ENCODE measurements at regions not wholly inside any gene's neighbourhood (a gene's known extent, or its start where the extent isn't known, plus 50 kb on each side); places are given as distances from the start of the nearest gene placed in this dataset.
"Not testable (repeated sequence)": the region's sequence is repeated elsewhere in the genome, so short reads cannot be mapped to it uniquely, and the experiment has no call there.

DNA sequence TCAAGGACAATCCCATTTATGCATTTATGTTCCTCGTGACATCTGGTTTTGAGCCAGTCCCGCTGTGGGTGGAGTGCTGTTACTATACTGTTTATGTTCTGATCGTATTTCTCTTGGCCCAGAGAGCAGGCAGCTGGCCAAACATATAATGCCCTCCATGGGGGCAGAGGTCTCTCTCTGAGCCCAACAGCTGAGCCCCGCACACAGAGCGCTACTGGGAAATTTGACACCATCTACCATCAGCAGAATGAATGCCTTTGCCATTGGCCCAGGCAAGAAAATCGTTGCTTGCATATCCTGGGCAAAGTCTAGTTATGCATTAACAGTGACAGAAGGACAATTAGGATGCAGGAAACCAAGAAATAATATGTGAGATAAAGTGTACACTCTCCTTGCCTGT is 126.8 kb upstream of the CACNA1A start:
- DNase-seq = peak; percentile 85
- H3K27me3 ChIP-seq = peaks cover 7% of the 10 kb centered on the region
- intact Hi-C loops (cut with DNase I; ENCODE audit: low total_unique reads) (no loop called here), in situ Hi-C loops (cut with MboI; ENCODE audit: low pct_ligation_motif_present in 1 of 4, low pct_unique_long_range_greater_than_20kb in 1 of 4, low sequenced_read_pairs in 3 of 4) (no loop called here)
- TF ChIP-seq, protein P1, sequence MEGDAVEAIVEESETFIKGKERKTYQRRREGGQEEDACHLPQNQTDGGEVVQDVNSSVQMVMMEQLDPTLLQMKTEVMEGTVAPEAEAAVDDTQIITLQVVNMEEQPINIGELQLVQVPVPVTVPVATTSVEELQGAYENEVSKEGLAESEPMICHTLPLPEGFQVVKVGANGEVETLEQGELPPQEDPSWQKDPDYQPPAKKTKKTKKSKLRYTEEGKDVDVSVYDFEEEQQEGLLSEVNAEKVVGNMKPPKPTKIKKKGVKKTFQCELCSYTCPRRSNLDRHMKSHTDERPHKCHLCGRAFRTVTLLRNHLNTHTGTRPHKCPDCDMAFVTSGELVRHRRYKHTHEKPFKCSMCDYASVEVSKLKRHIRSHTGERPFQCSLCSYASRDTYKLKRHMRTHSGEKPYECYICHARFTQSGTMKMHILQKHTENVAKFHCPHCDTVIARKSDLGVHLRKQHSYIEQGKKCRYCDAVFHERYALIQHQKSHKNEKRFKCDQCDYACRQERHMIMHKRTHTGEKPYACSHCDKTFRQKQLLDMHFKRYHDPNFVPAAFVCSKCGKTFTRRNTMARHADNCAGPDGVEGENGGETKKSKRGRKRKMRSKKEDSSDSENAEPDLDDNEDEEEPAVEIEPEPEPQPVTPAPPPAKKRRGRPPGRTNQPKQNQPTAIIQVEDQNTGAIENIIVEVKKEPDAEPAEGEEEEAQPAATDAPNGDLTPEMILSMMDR (IDR thresholded peaks at IDR 0.05) = no peak
- TF ChIP-seq POLR2AphosphoS5 (IDR thresholded peaks at IDR 0.05) = peak; percentile 9 to 42 (median 38)
- 14 to 15% methylated on average over 4 to 6 of the region's 6 CpGs for WGBS, 2 donors (ENCODE audit: low coverage in 1 of 2)
- no peaks in the 10 kb centered on the region for H3K36me3 ChIP-seq
- no peak overlapping the region for H3K4me3 ChIP-seq
- peak overlapping the region; percentile 78 to 84 (median 84) for H3K27ac ChIP-seq
- no peaks in the 10 kb centered on the region for H3K9me3 ChIP-seq
- H3K4me1 ChIP-seq = peaks cover 0 to 19% (median 8%) of the 10 kb centered on the region in 4 donors

DNA sequence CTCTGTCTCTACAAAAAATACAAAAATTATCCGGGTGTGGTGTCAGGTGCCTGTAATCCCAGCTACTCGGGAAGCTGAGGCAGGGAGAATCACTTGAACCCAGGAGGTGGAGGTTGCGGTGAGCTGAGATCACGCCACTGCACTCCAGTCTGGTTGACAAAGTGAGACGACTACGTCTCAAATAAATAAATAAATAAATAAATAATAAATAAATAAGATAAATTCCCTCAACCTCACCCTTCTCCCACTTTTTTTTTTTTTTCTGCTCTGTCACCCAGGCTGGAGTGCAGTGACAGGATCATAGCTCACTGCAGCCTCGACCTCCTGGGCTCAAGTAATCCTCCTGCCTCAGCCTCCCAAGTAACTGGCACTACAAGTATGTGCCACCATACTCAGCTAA is 125.9 kb upstream of the CACNA1A start:
- H3K27me3 ChIP-seq; H3K36me3 ChIP-seq; H3K9me3 ChIP-seq; H3K4me3 ChIP-seq; intact Hi-C loops (cut with DNase I; ENCODE audit: low total_unique reads); DNase-seq; in situ Hi-C loops (cut with MboI; ENCODE audit: low pct_ligation_motif_present in 1 of 4, low pct_unique_long_range_greater_than_20kb in 1 of 4, low sequenced_read_pairs in 3 of 4): not testable (repeated sequence)
- 70 to 72% methylated on average over 4 to 7 of the region's 7 CpGs for WGBS, 2 donors (ENCODE audit: low coverage in 1 of 2)
- Histone ChIP-seq H3K27ac (peak overlapping the region; percentile 78 to 84 (median 84)), H3K4me1 (peaks cover 0 to 19% (median 8%) of the 10 kb centered on the region in 4 donors)

GRCh38 chr19:13629687-13630357 is 123.5 kb upstream of the CACNA1A start:
- DNase-seq = no peak
- in situ Hi-C loops (cut with MboI; ENCODE audit: low pct_ligation_motif_present in 1 of 4, low pct_unique_long_range_greater_than_20kb in 1 of 4, low sequenced_read_pairs in 3 of 4) = no loop called here

GRCh38 chr19:13627531-13627930 is 121.3 kb upstream of the CACNA1A start:
- no peak overlapping the region for H3K4me3 ChIP-seq
- no peaks in the 10 kb centered on the region for H3K36me3 ChIP-seq
- peaks cover 41% of the 10 kb centered on the region for H3K27me3 ChIP-seq
- no peak overlapping the region for H3K27ac ChIP-seq
- TF ChIP-seq POLR2AphosphoS5 (IDR thresholded peaks at IDR 0.05) (no peak), POLR2A (IDR thresholded peaks at IDR 0.05) (no peak), EP300 (IDR thresholded peaks at IDR 0.05; ENCODE audit: low read depth) (no peak)
- TF ChIP-seq, protein P1 (IDR thresholded peaks at IDR 0.05) = no peak
- H3K4me1 ChIP-seq = peaks cover 0 to 9% (median 2%) of the 10 kb centered on the region in 4 donors
- DNase-seq = no peak
- in situ Hi-C loops (cut with MboI; ENCODE audit: low pct_ligation_motif_present in 1 of 4, low pct_unique_long_range_greater_than_20kb in 1 of 4, low sequenced_read_pairs in 3 of 4) (no loop called here), intact Hi-C loops (cut with DNase I; ENCODE audit: low total_unique reads) (no loop called here)
- WGBS, 2 donors (ENCODE audit: low coverage in 1 of 2) = 84% methylated on average over 5 of the region's 5 CpGs; no CpG with 5 or more reads in 1 of the 2 donors
- H3K9me3 ChIP-seq = no peaks in the 10 kb centered on the region

More at GRCh38 chr19:13629687-13630357, 123.5 kb upstream of the CACNA1A start:
- WGBS, 2 donors (ENCODE audit: low coverage in 1 of 2) = 80 to 87% methylated on average over 3 to 6 of the region's 6 CpGs
- no peaks in the 10 kb centered on the region for H3K9me3 ChIP-seq
- peaks cover 23% of the 10 kb centered on the region for H3K27me3 ChIP-seq
- H3K4me1 ChIP-seq = peaks cover 0 to 19% (median 8%) of the 10 kb centered on the region in 4 donors
- TF ChIP-seq EP300 (IDR thresholded peaks at IDR 0.05; ENCODE audit: low read depth) (no peak), POLR2AphosphoS5 (IDR thresholded peaks at IDR 0.05) (no peak), POLR2A (IDR thresholded peaks at IDR 0.05) (no peak)
- TF ChIP-seq, protein P1 (IDR thresholded peaks at IDR 0.05) = no peak
- H3K27ac ChIP-seq = no peak overlapping the region
- intact Hi-C loops (cut with DNase I; ENCODE audit: low total_unique reads) = no loop called here
- no peak overlapping the region for H3K4me3 ChIP-seq
- H3K36me3 ChIP-seq = no peaks in the 10 kb centered on the region
